ENCODE measurements at regions not wholly inside any gene's neighbourhood (a gene's known extent, or its start where the extent isn't known, plus 50 kb on each side); places are given as distances from the start of the nearest gene placed in this dataset.
A peak's percentile ranks its signal among the peaks of the same experiment; 100 is the strongest.

GRCh38 chr4:115332078-115332477 lies 218.7 kb upstream of the NDST4 start:
- H3K4me3 ChIP-seq (ENCODE audit: low read depth, low read length), result no peak overlapping the region
- no peak for DNase-seq (ENCODE audit: low read depth)
- TF ChIP-seq CTCF (conservative IDR thresholded peaks at IDR 0.05; ENCODE audit: low read depth, low read length), result no peak

GRCh38 chr4:115331241-115331640 lies 217.8 kb upstream of the NDST4 start:
- DNase-seq (ENCODE audit: low read depth), result no peak
- no peak for TF ChIP-seq CTCF (conservative IDR thresholded peaks at IDR 0.05; ENCODE audit: low read depth, low read length)
- no peak overlapping the region for H3K4me3 ChIP-seq (ENCODE audit: low read depth, low read length)

GRCh38 chr4:115325836-115326235 lies 212.4 kb upstream of the NDST4 start:
- H3K4me3 ChIP-seq (ENCODE audit: low read depth, low read length), result no peak overlapping the region
- no peak for TF ChIP-seq CTCF (conservative IDR thresholded peaks at IDR 0.05; ENCODE audit: low read depth, low read length)
- peak; percentile 2 for DNase-seq (ENCODE audit: low read depth)

DNA sequence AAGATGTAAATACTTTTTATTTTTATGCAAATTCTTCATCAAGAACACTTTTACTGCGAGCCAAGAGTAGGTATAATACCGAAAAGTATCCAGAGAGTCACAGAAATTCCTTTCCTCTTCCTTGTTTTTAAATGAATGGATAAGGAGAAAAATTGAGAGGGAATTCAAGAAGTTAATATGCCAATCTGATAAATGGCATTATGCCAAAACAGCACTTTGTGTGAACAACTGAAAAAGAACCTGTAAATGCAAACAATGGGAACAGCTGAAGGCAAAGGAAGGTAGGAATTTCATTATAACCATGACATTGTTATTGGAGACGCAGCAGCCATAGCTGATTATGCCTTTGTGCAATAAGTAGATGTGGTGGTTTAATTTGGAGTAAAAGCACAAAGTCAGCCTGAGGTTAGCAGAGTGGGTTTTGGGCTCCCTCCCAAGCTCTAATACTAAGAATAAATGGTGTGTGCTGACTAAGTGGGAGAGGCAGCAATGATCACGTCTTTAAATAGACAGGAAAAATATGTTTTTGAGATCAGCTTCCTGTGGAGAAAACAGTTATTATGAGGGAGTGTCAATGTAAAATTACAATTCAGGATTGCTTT lies 209.8 kb upstream of the NDST4 start:
- TF ChIP-seq CTCF (conservative IDR thresholded peaks at IDR 0.05; ENCODE audit: low read depth, low read length), result no peak
- DNase-seq (ENCODE audit: low read depth), result peak; percentile 0
- no peak overlapping the region for H3K4me3 ChIP-seq (ENCODE audit: low read depth, low read length)

DNA sequence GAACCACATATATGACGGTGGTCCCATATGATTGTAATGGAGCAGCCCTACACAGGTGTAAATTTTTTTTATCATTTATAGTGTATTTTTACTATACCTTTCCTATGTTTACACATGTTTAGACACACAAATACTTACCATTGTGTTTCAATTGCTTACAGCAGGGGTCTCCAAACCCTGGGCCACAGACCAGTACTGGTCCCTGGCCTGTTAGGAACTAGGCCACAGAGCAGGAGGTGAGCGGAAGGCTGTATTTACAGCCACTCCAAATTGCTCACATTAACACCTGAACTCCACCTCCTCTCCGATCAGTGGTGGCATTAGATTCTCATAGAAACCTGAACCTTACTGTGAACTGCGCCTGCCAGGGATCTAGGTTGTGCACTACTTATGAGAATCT lies 201.8 kb upstream of the NDST4 start:
- DNase-seq (ENCODE audit: low read depth), result no peak
- no peak overlapping the region for H3K4me3 ChIP-seq (ENCODE audit: low read depth, low read length)
- TF ChIP-seq CTCF (conservative IDR thresholded peaks at IDR 0.05; ENCODE audit: low read depth, low read length), result no peak

GRCh38 chr4:115310641-115311040 lies 197.2 kb upstream of the NDST4 start:
- DNase-seq (ENCODE audit: low read depth), result no peak
- H3K4me3 ChIP-seq (ENCODE audit: low read depth, low read length), result no peak overlapping the region
- no peak for TF ChIP-seq CTCF (conservative IDR thresholded peaks at IDR 0.05; ENCODE audit: low read depth, low read length)

- H3K4me3 ChIP-seq (ENCODE audit: low read depth, low read length), result no peak overlapping the region
- no peak for TF ChIP-seq CTCF (conservative IDR thresholded peaks at IDR 0.05; ENCODE audit: low read depth, low read length)
- no peak for DNase-seq (ENCODE audit: low read depth)
Observed at GRCh38 chr4:115294717-115295116, 181.3 kb upstream of the NDST4 start.
